ENCODE measurements at regions not wholly inside any gene's neighbourhood (a gene's known extent, or its start where the extent isn't known, plus 50 kb on each side); places are given as distances from the start of the nearest gene placed in this dataset.

DNA sequence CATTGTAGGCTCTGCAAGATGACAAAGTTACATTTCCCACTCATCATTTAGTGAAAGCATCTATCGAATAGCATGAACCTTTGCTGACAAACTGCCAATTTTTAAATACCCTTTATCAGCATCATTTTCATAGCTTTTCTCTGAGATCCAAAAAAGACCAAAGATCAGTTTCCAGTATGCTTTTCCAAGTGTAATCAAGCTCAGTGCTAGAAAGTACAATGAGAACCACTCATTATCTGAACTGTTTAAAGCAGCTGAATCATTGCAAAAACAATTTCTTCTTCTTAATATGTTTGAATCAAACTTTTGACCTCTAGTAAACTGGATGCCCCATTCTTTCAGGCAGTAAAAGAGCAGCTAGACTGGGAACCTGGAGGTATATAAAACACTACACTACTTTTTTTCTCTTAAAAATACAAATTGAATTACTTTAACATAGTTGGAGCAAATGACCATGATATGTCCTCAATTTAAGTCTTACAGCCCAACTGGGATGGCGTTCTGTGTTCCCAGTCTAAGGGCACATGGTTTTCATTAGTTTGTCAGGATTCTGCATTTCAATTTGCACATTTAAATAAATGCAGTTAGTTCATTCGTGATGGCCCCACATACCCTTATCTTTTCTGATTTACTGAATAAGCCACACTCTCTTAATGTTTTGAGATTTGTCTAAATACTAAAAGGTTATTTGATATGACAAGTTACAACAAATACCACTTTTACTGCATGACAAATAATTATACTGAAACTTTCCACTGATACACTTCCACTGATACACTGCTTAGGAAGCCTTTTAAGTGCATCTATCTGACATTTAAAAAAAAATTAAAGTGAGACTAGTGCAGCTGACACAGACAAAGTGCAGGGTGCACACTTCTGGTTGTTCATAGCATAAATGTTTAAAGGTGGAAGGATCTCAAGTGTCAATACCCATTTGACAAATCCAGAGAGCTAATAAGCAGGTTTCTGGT, 146.0 kb upstream of the FRMD4B start:
- Histone ChIP-seq H3K4me1 (ENCODE audit: low read depth) (peaks cover 14% of the 10 kb centered on the region), H3K4me3 (no peak overlapping the region), H3K27ac (no peak overlapping the region), H3K36me3 (no peaks in the 10 kb centered on the region), H3K9me3 (ENCODE audit: low read depth) (no peaks in the 10 kb centered on the region), H3K27me3 (no peaks in the 10 kb centered on the region)
- DNase-seq (ENCODE audit: low read depth in 1 of 2, low spot score in 1 of 2), result no peak
- TF ChIP-seq, protein P1, sequence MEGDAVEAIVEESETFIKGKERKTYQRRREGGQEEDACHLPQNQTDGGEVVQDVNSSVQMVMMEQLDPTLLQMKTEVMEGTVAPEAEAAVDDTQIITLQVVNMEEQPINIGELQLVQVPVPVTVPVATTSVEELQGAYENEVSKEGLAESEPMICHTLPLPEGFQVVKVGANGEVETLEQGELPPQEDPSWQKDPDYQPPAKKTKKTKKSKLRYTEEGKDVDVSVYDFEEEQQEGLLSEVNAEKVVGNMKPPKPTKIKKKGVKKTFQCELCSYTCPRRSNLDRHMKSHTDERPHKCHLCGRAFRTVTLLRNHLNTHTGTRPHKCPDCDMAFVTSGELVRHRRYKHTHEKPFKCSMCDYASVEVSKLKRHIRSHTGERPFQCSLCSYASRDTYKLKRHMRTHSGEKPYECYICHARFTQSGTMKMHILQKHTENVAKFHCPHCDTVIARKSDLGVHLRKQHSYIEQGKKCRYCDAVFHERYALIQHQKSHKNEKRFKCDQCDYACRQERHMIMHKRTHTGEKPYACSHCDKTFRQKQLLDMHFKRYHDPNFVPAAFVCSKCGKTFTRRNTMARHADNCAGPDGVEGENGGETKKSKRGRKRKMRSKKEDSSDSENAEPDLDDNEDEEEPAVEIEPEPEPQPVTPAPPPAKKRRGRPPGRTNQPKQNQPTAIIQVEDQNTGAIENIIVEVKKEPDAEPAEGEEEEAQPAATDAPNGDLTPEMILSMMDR (IDR thresholded peaks at IDR 0.05; ENCODE audit: low read depth, low read length), result no peak

DNA sequence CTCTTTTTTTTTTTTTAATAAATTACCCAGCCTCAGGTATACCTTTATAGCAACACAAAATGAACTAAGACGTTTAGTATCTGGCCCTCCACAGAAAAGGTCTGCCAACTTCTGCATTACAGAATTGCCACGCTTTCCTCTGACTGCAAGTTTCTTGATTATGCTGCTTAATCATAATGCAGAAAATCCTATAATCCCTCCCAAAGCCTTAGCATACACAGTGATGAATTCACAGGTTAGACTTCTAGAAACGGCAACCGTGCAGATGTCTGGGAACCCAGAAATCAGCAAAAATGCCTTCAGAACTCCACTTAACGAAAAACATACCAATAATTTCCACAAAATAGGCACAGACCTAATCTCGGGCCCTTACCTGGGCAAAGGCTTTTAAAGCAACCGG, 144.7 kb upstream of the FRMD4B start:
- H3K27ac ChIP-seq, result no peak overlapping the region
- H3K36me3 ChIP-seq, result no peaks in the 10 kb centered on the region
- TF ChIP-seq, protein P1 (IDR thresholded peaks at IDR 0.05; ENCODE audit: low read depth, low read length), result no peak
- no peaks in the 10 kb centered on the region for H3K27me3 ChIP-seq
- DNase-seq (ENCODE audit: low read depth in 1 of 2, low spot score in 1 of 2), result no peak
- H3K9me3 ChIP-seq (ENCODE audit: low read depth), result no peaks in the 10 kb centered on the region
- H3K4me3 ChIP-seq, result no peak overlapping the region
- H3K4me1 ChIP-seq (ENCODE audit: low read depth), result peaks cover 23% of the 10 kb centered on the region

DNA sequence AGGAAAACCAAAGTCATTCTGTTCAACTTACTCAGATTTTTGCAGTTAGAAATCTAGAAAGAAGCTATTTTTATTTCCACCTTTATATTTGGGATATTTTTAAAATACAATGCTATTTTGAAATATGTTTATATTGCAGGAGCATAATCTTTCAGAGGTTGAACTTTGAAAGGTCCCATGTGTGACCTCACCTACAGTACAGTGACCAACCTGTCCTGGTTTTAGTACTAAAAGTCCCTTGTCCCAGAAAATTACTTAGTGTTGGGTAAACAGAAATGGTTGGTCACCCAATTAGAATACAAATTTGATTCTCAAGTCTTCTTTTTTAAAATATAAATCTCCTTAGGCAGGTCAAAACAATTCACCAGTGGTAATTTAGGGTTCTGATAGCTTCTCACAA, 141.6 kb upstream of the FRMD4B start:
- H3K4me1 ChIP-seq (ENCODE audit: low read depth), result peaks cover 19% of the 10 kb centered on the region
- no peak overlapping the region for H3K4me3 ChIP-seq
- no peaks in the 10 kb centered on the region for H3K36me3 ChIP-seq
- TF ChIP-seq, protein P1 (IDR thresholded peaks at IDR 0.05; ENCODE audit: low read depth, low read length), result no peak
- peak overlapping the region; percentile 11 for H3K27ac ChIP-seq
- no peaks in the 10 kb centered on the region for H3K9me3 ChIP-seq (ENCODE audit: low read depth)
- no peak for DNase-seq (ENCODE audit: low read depth in 1 of 2, low spot score in 1 of 2)
- H3K27me3 ChIP-seq, result no peaks in the 10 kb centered on the region

DNA sequence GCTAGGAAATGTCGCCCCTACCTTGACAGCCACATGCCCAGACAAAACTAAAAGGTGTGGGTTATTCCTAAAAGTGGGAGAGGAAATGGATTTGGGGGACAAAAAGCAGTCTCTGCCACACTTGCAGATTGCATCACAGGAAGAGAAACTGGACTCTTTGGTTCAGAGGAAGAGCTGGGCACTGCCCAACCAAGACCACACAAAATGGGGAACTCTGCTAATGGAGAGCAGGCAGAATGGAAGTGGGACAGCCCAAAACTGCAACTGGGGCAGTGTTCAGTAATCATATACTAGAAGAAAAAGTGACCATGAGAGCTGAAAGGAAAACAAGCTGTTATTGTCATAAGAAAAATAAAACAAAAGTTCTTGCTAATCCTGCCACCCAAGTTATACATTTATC, 138.9 kb upstream of the FRMD4B start:
- Histone ChIP-seq H3K27me3 (no peaks in the 10 kb centered on the region), H3K9me3 (ENCODE audit: low read depth) (no peaks in the 10 kb centered on the region), H3K4me1 (ENCODE audit: low read depth) (peaks cover 13% of the 10 kb centered on the region), H3K4me3 (no peak overlapping the region), H3K27ac (no peak overlapping the region), H3K36me3 (no peaks in the 10 kb centered on the region)
- TF ChIP-seq, protein P1 (IDR thresholded peaks at IDR 0.05; ENCODE audit: low read depth, low read length), result no peak
- no peak for DNase-seq (ENCODE audit: low read depth in 1 of 2, low spot score in 1 of 2)

DNA sequence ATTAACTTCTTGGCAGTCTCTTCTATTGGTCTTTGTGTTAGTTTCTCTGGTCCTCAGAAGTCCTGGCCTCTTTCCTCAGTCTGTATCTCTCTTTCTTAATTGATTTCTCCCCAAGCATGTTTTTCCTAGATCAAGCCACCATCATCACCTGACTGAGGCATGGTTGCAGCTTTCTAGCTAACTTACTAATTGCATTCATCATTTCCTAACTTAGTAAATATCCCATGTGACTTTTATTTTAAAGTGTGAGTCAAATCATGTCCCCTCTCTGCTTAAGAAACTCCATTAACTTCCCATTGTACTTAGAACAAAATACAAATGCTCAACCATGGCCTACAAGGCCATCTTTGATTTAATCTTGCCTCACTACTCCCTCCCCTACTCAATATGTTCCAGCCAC, 135.4 kb upstream of the FRMD4B start:
- Histone ChIP-seq H3K36me3 (no peaks in the 10 kb centered on the region), H3K9me3 (ENCODE audit: low read depth) (no peaks in the 10 kb centered on the region), H3K27ac (no peak overlapping the region), H3K27me3 (no peaks in the 10 kb centered on the region), H3K4me1 (ENCODE audit: low read depth) (peaks cover 4% of the 10 kb centered on the region), H3K4me3 (no peak overlapping the region)
- TF ChIP-seq, protein P1 (IDR thresholded peaks at IDR 0.05; ENCODE audit: low read depth, low read length), result no peak
- DNase-seq (ENCODE audit: low read depth in 1 of 2, low spot score in 1 of 2), result no peak

Data from cardiac muscle cell (in vitro differentiated cells and primary cell).